H9 (cell line): ENCODE measurements at regions not wholly inside any gene's neighbourhood (a gene's known extent, or its start where the extent isn't known, plus 50 kb on each side); places are given as distances from the start of the nearest gene placed in this dataset.

Source experiments
- DNase-seq: peaks from one replicate; pipeline ENCODE4 v3.0.0-alpha.2; 2017
- H2AFZ ChIP-seq: one replicate; pipeline ENCODE4 v1.6.1; 2013; ENCODE audit warnings: mild to moderate bottlenecking, low read length, control low read depth, moderate library complexity
- H2AK5ac ChIP-seq: 2 replicates; pipeline ENCODE4 v1.6.1; 2013; ENCODE audit warnings: low read length, control low read depth, mixed read lengths; ENCODE audit not compliant: insufficient read length
- H2BK120ac ChIP-seq: one replicate; pipeline ENCODE4 v1.6.1; 2013; ENCODE audit warnings: low read depth, mild to moderate bottlenecking, low read length, control low read depth, inconsistent platforms; ENCODE audit not compliant: poor library complexity, severe bottlenecking
- H2BK12ac ChIP-seq: 2 replicates; pipeline ENCODE4 v1.6.1; 2013; ENCODE audit warnings: low read length, control low read depth, mixed read lengths, low read depth; ENCODE audit not compliant: insufficient read length
- H2BK15ac ChIP-seq: 2 replicates; pipeline ENCODE4 v1.6.1; 2013; ENCODE audit warnings: low read depth, low read length, control low read depth
- H2BK20ac ChIP-seq: one replicate; pipeline ENCODE4 v1.6.1; 2013; ENCODE audit warnings: low read depth, mild to moderate bottlenecking, low read length, control low read depth, inconsistent platforms; ENCODE audit not compliant: poor library complexity, severe bottlenecking
- H2BK5ac ChIP-seq: 2 replicates; pipeline ENCODE4 v1.6.1; 2013; ENCODE audit warnings: low read length, control low read depth, mixed read lengths; ENCODE audit not compliant: insufficient read length
- H3K14ac ChIP-seq: 2 replicates; pipeline ENCODE4 v1.6.1; 2013; ENCODE audit warnings: low read length, control low read depth; ENCODE audit not compliant: insufficient read depth
- H3K18ac ChIP-seq: 2 replicates; pipeline ENCODE4 v1.6.1; 2013; ENCODE audit warnings: low read depth, mild to moderate bottlenecking, mixed read lengths, low read length, control low read depth; ENCODE audit not compliant: insufficient read length
- H3K23ac ChIP-seq: 2 replicates; pipeline ENCODE4 v1.6.1; 2013; ENCODE audit warnings: low read length, control low read depth, mixed read lengths, low read depth; ENCODE audit not compliant: insufficient read length
- H3K23me2 ChIP-seq: 2 replicates; pipeline ENCODE4 v1.6.1; 2013; ENCODE audit warnings: low read depth, mild to moderate bottlenecking, mixed read lengths, low read length, control low read depth; ENCODE audit not compliant: insufficient read length, poor library complexity, severe bottlenecking
- H3K27ac ChIP-seq: 2 replicates; pipeline ENCODE4 v1.5.1; 2013; ENCODE audit warnings: low read length, control low read depth, mixed read lengths, low read depth; ENCODE audit not compliant: insufficient read length
- H3K27me3 ChIP-seq: 2 replicates; pipeline ENCODE4 v1.6.1; 2013; ENCODE audit warnings: low read length, control low read depth, inconsistent platforms; ENCODE audit not compliant: insufficient read depth
- H3K4ac ChIP-seq: 2 replicates; pipeline ENCODE4 v1.6.1; 2013; ENCODE audit warnings: low read depth, mild to moderate bottlenecking, control low read depth, inconsistent platforms, low read length, moderate library complexity
- H3K4me1 ChIP-seq: 2 replicates; pipeline ENCODE4 v1.6.1; 2013; ENCODE audit warnings: low read length, control low read depth, inconsistent platforms; ENCODE audit not compliant: insufficient read depth
- H3K4me2 ChIP-seq: 2 replicates; pipeline ENCODE4 v1.6.1; 2013; ENCODE audit warnings: low read length, control low read depth, mixed read lengths; ENCODE audit not compliant: insufficient read length, insufficient read depth
- H3K56ac ChIP-seq: 2 replicates; pipeline ENCODE4 v1.6.1; 2013; ENCODE audit warnings: low read depth, mild to moderate bottlenecking, mixed read lengths, low read length, control low read depth; ENCODE audit not compliant: insufficient read length
- H3K79me1 ChIP-seq: 2 replicates; pipeline ENCODE4 v1.6.1; 2013; ENCODE audit warnings: low read depth, mild to moderate bottlenecking, moderate library complexity, low read length, control low read depth, inconsistent platforms; ENCODE audit not compliant: insufficient read depth, poor library complexity, severe bottlenecking
- H3K79me2 ChIP-seq: 2 replicates; pipeline ENCODE4 v1.6.1; 2013; ENCODE audit warnings: low read length, control low read depth, inconsistent platforms; ENCODE audit not compliant: insufficient read depth
- H3K9ac ChIP-seq: 2 replicates; pipeline ENCODE4 v1.6.1; 2013; ENCODE audit warnings: low read length, control low read depth, mixed read lengths; ENCODE audit not compliant: insufficient read length; ENCODE audit errors: extremely low read depth
- H3K9me3 ChIP-seq: one replicate; pipeline ENCODE4 v1.6.1; 2013; ENCODE audit warnings: low read depth, low read length, inconsistent platforms; ENCODE audit not compliant: control insufficient read depth
- H3T11ph ChIP-seq: one replicate; pipeline ENCODE4 v1.6.1; 2013; ENCODE audit warnings: mild to moderate bottlenecking, low read length, control low read depth, inconsistent platforms
- H4K20me1 ChIP-seq: one replicate; pipeline ENCODE4 v1.6.1; 2013; ENCODE audit not compliant: control insufficient read depth, insufficient read length, insufficient read depth
- H4K5ac ChIP-seq: 2 replicates; pipeline ENCODE4 v1.6.1; 2013; ENCODE audit warnings: low read depth, mild to moderate bottlenecking, mixed read lengths, low read length, control low read depth; ENCODE audit not compliant: insufficient read length
- H4K8ac ChIP-seq: replicated peaks from 2 replicates; pipeline ENCODE4 v1.6.1; 2013; ENCODE audit warnings: low read length, control low read depth, mixed read lengths, low read depth; ENCODE audit not compliant: insufficient read length
- H4K91ac ChIP-seq: 2 replicates; pipeline ENCODE4 v1.6.1; 2013; ENCODE audit warnings: low read depth, mild to moderate bottlenecking, moderate library complexity, mixed read lengths, low read length, control low read depth; ENCODE audit not compliant: insufficient read length
- H3K27ac Mint-ChIP-seq, 3 experiments: 2 replicates in 2 of 3; 3 replicates in 1 of 3; pipeline ENCODE4 v1.8.0; 2020 to 2021; ENCODE audit warnings: mixed read lengths in 3 of 3, mild to moderate bottlenecking in 1 of 3, moderate library complexity in 1 of 3
- H3K27me3 Mint-ChIP-seq: 2 replicates; pipeline ENCODE4 v1.8.0; 2021; ENCODE audit warnings: low read depth, mild to moderate bottlenecking, moderate library complexity, mixed read lengths
- H3K36me3 Mint-ChIP-seq, 3 experiments: 2 replicates in 2 of 3; 3 replicates in 1 of 3; pipeline ENCODE4 v1.8.0; 2020 to 2021; ENCODE audit warnings: low read depth in 3 of 3, mixed read lengths in 3 of 3; ENCODE audit not compliant: insufficient read depth in 1 of 3
- H3K4me1 Mint-ChIP-seq, 2 experiments: 2 replicates each; pipeline ENCODE4 v1.8.0; 2020; ENCODE audit warnings: mixed read lengths in 2 of 2
- H3K4me3 Mint-ChIP-seq, 2 experiments: 2 replicates in 1 of 2; 3 replicates in 1 of 2; pipeline ENCODE4 v1.8.0; 2020 to 2021; ENCODE audit warnings: mild to moderate bottlenecking in 2 of 2, mixed read lengths in 2 of 2, moderate library complexity in 1 of 2
- H3K9me3 Mint-ChIP-seq, 2 experiments: 2 replicates in 1 of 2; 3 replicates in 1 of 2; pipeline ENCODE4 v1.8.0; 2020; ENCODE audit warnings: mild to moderate bottlenecking in 2 of 2, mixed read lengths in 2 of 2, moderate library complexity in 1 of 2
- WGBS: extraction: QIAGEN DNeasy Blood & Tissue Kit; methylation state at CpG from one replicate; pipeline ENCODE4 v1.1.7; 2013; ENCODE audit warnings: missing lambda C conversion rate, low lambda C conversion rate, mixed read lengths; ENCODE audit not compliant: insufficient read length; ENCODE audit errors: extremely low coverage; 5-methylcytosine and 5-hydroxymethylcytosine counted together
- TF ChIP-seq, protein P1 (sequence below): fragments of 200-600 bp; sonication (generic); conservative IDR thresholded peaks from 3 replicates; pipeline ENCODE4 v1.8.0; 2021; ENCODE audit warnings: antibody characterized with exemption, mild to moderate bottlenecking

DNA sequence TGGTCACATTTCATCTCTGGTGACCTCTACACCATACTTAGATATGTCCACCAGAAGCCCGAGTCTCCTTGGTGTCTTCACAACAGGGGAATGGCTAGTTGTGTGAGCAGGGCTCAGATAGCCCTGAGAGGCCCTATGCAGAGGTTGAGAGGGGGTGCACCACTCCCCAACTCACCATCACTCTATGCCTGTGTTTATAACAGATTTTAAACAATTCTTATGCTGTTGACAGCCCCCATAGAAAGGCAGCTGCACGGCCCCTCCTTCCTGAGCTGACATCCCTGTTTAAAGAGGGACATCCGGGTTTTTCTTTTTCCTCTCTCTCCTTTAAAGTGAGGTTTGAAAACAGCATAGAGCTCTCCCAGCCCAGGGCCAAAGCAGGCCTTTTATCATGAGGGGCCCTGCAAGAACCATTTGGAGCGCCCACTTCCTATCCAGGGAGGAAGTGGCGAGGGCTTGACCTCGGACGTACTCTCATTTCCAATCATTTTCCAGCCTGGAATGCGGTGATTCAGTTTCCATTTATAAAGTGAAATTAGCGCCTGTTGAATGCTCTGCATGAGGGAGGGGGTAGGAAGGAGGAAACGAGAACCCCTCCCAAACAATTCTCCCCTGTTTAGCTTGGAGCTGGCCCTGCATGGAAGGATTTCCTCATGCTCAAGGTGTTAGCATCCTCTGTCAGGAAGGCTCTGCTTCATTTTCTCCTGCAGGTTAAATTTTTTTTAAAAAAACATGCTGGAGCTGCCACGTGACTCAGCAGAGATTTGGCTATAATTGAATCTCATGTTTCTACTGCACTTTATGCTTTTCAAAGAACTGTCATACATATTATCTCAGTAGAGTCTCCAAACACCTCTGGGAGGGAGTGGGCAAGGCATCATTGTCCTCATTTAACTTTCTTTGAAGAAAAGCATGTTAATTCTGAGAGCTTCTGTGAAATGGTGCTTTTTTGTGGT is 117.5 kb downstream of the DDX1 start:
- Histone ChIP-seq H3K79me2 (no peaks in the 10 kb centered on the region), H3K9ac (no peak overlapping the region), H3K23me2 (no peaks in the 10 kb centered on the region), H3K14ac (no peak overlapping the region), H3T11ph (no peak overlapping the region), H2AK5ac (no peak overlapping the region), H3K56ac (no peak overlapping the region), H4K8ac (no peak overlapping the region), H3K4me2 (no peak overlapping the region), H3K4me1 (no peaks in the 10 kb centered on the region), H2AFZ (no peak overlapping the region), H2BK15ac (no peak overlapping the region), H3K18ac (no peak overlapping the region), H3K27ac (no peak overlapping the region), H3K9me3 (no peaks in the 10 kb centered on the region), H3K79me1 (no peaks in the 10 kb centered on the region), H3K4ac (no peak overlapping the region), H4K91ac (no peak overlapping the region), H2BK12ac (no peak overlapping the region), H3K27me3 (no peaks in the 10 kb centered on the region), H4K20me1 (no peaks in the 10 kb centered on the region), H2BK120ac (no peak overlapping the region), H3K23ac (no peak overlapping the region), H2BK5ac (no peak overlapping the region), H4K5ac (no peak overlapping the region), H2BK20ac (no peak overlapping the region)
- no peak for DNase-seq
- no CpG with 5 or more reads among the region's 11 CpGs for WGBS
- H3K4me3 Mint-ChIP-seq, result no peak overlapping the region
- 0 out of 4 replicates have a peak, but pooled peaks cover 0 to 4% of the 10 kb centered on the region in 2 experiments for H3K4me1 Mint-ChIP-seq
- H3K27ac Mint-ChIP-seq, result no peak overlapping the region
- H3K36me3 Mint-ChIP-seq, result no peaks in the 10 kb centered on the region; a peak in 1 of 7 replicates
- peaks cover 2% of the 10 kb centered on the region; the same call in 1 of the 2 replicates for H3K27me3 Mint-ChIP-seq
- H3K9me3 Mint-ChIP-seq, result no peaks in the 10 kb centered on the region; a peak in 1 of 5 replicates
- TF ChIP-seq, protein P1, sequence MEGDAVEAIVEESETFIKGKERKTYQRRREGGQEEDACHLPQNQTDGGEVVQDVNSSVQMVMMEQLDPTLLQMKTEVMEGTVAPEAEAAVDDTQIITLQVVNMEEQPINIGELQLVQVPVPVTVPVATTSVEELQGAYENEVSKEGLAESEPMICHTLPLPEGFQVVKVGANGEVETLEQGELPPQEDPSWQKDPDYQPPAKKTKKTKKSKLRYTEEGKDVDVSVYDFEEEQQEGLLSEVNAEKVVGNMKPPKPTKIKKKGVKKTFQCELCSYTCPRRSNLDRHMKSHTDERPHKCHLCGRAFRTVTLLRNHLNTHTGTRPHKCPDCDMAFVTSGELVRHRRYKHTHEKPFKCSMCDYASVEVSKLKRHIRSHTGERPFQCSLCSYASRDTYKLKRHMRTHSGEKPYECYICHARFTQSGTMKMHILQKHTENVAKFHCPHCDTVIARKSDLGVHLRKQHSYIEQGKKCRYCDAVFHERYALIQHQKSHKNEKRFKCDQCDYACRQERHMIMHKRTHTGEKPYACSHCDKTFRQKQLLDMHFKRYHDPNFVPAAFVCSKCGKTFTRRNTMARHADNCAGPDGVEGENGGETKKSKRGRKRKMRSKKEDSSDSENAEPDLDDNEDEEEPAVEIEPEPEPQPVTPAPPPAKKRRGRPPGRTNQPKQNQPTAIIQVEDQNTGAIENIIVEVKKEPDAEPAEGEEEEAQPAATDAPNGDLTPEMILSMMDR, result no peak
